ENCODE measurements at regions not wholly inside any gene's neighbourhood (a gene's known extent, or its start where the extent isn't known, plus 50 kb on each side); places are given as distances from the start of the nearest gene placed in this dataset.

GRCh38 chr9:82789155-82789824 lies 273.7 kb downstream of the RASEF start:
- DNase-seq (no peak), ATAC-seq (no peak)
- intact Hi-C loops (cut with DNase I) = no loop called here
- Histone ChIP-seq H3K36me3 (no peaks in the 10 kb centered on the region), H3K27me3 (peaks cover 0 to 2% (median 0%) of the 10 kb centered on the region in 7 donors), H3K4me3 (no peak overlapping the region), H3K4me1 (no peaks in the 10 kb centered on the region), H3K9me3 (no peaks in the 10 kb centered on the region), H3K27ac (no peak overlapping the region)
- TF ChIP-seq CTCF (IDR thresholded peaks at IDR 0.05) = no peak
- WGBS, 2 donors = 94 to 96% methylated on average over 6 of the region's 6 CpGs

- Histone ChIP-seq H3K27ac (no peak overlapping the region), H3K36me3 (no peaks in the 10 kb centered on the region), H3K27me3 (peaks cover 0 to 5% (median 0%) of the 10 kb centered on the region in 7 donors), H3K4me3 (no peak overlapping the region), H3K9me3 (no peaks in the 10 kb centered on the region), H3K4me1 (no peaks in the 10 kb centered on the region)
- no peak for TF ChIP-seq CTCF (IDR thresholded peaks at IDR 0.05)
- 39 to 45% methylated on average over 1 of the region's 1 CpG for WGBS, 2 donors
- no peak for DNase-seq
- ATAC-seq = no peak
- intact Hi-C loops (cut with DNase I) = no loop called here
Measured at GRCh38 chr9:82790875-82791274, 272.1 kb downstream of the RASEF start.

- H3K9me3 ChIP-seq = no peaks in the 10 kb centered on the region
- no peak for TF ChIP-seq CTCF (IDR thresholded peaks at IDR 0.05)
- no peaks in the 10 kb centered on the region for H3K36me3 ChIP-seq
- intact Hi-C loops (cut with DNase I) = no loop called here
- 63 to 76% methylated on average over 2 of the region's 2 CpGs for WGBS, 2 donors
- H3K4me1 ChIP-seq = no peaks in the 10 kb centered on the region
- no peak for DNase-seq
- no peak overlapping the region for H3K27ac ChIP-seq
- H3K4me3 ChIP-seq = no peak overlapping the region
- no peak for ATAC-seq
- H3K27me3 ChIP-seq = peaks cover 0 to 5% (median 0%) of the 10 kb centered on the region in 7 donors
Measured at GRCh38 chr9:82791692-82792091, 271.2 kb downstream of the RASEF start.

GRCh38 chr9:82797534-82797933 lies 265.4 kb downstream of the RASEF start:
- H3K4me3 ChIP-seq = no peak overlapping the region
- no peaks in the 10 kb centered on the region for H3K36me3 ChIP-seq
- no peaks in the 10 kb centered on the region for H3K9me3 ChIP-seq
- intact Hi-C loops (cut with DNase I) = no loop called here
- H3K27ac ChIP-seq = no peak overlapping the region
- peaks cover 0 to 15% (median 0%) of the 10 kb centered on the region in 9 donors for H3K4me1 ChIP-seq
- 28 to 32% methylated on average over 3 of the region's 3 CpGs for WGBS, 2 donors
- DNase-seq = peak; percentile 44 to 57
- peaks cover 0 to 5% (median 0%) of the 10 kb centered on the region in 7 donors for H3K27me3 ChIP-seq
- ATAC-seq = peak in 5 of 8 donors; percentile 52 to 70 (median 62)
- no peak for TF ChIP-seq CTCF (IDR thresholded peaks at IDR 0.05)

All from heart right ventricle (tissue), 16 donors.